ENCODE measurements at regions not wholly inside any gene's neighbourhood (a gene's known extent, or its start where the extent isn't known, plus 50 kb on each side); places are given as distances from the start of the nearest gene placed in this dataset.

DNA sequence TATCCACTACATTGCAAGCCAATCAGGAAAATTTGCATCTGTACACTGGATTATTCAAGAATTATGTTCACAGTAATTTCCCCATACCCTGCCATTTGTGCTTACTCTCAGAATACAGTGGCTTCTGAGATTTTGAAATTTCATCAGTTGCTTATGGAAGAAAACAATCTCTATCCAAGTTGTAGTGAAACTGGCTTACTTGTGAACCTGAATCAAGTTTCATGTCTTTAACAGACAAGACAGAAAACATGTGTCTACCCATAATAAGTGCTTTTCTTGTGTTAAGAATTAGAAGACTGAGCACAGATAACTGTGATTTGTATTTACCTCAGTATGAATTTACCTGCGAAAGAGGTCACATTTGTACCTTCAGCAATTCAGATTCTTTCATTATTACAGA is 672.7 kb upstream of the ADGRL2 start:
- DNase-seq, result no peak

DNA sequence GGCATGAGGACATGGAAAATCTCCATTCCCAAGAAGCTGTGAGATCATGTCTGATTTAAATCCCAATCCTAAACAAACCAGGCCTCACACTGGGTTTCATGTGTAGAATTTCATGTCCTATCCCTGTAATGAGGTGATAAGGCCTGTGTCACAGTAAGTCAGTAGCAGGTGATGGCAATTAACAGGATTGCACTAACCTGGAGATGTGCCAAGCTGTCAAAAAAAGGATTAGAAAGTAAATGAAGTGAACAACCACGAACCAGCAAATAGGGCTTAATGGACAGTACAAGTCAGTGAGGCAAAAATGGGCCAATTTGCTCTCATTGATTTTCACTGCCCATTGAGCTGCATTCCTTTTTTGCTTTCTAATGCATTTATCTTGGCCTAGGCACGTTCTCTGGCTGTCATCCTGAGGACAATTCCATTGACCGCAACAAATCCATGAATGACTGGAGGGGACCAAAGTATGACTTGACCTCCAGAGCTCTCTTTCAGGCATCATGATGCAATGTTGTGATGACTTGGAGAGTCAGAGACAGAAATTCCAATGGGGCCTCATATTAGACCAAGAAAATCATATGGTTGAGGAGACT is 673.6 kb upstream of the ADGRL2 start:
- peak; percentile 12 for DNase-seq

DNA sequence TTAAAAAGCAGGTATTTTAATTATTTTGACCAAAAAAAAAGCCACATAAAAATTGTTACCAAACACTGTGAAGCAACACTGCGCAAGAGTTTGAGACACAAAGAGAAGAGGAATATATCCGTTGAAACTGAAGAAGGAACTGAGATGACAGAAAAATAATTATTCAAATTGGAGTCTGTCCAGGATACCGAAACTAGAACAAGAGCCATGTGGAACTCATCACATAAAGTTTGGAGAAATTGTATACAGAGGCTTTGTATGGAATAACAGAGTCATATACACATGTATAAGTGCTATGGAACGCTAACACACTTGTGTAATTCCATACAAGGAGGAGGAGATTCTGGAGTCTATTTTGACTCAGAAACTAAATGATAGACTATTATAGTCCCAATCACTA is 675.1 kb upstream of the ADGRL2 start:
- DNase-seq, result no peak

DNA sequence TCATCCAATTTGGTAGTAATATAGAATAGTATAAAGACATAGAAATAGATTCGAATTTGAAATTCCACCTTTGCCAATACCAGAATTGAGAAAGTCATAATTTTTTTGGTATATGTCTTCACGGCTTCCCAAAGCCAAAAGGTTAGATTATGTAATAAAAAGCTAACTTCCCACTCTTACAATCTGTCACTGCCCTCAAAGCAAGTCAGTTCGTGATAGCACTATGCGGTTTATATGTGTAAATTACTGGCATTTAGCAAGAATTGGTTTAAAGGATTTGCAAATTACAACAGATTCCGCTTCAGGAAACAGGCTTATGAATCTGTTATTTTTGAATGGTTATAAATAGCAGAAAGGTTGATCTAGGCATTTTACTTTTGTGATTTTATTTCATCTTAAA is 679.4 kb upstream of the ADGRL2 start:
- DNase-seq, result no peak

DNA sequence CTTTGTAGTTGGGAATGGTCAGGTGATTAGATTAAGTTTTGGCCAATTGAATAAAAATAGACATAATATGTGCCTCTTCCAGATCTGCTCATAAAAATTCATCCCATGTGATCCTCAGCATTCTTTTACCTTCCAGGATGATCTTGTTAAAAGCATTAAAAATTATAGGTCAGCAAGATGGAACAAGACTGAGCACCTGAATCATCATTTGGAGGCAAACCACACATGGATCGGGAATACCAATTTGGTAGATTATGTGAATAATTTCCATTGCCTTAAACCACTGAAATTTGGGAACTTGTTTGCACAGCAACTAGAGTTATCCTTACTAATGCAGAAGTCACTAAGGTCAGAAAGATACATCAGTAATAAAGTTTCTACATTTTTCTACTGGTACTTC is 681.4 kb upstream of the ADGRL2 start:
- DNase-seq, result no peak

DNA sequence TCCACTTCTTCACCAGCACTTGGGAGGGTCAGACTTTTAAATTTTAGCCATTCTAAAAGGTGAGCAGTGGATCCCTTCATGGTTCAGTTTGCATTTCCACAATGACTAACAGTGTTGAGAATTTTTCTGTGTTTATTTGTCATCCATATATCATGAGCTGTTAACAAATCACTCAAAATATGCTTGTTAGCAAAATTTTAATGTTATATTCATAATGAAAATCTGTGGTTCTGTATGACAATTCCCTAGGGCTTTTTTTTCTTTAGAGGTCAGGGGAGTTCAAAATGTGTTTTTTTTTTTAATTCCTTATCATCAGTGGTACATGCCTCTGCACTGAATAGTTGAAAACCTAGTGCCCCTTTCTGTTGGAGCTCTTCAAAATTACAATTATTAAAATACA is 682.2 kb upstream of the ADGRL2 start:
- no peak for DNase-seq

DNA sequence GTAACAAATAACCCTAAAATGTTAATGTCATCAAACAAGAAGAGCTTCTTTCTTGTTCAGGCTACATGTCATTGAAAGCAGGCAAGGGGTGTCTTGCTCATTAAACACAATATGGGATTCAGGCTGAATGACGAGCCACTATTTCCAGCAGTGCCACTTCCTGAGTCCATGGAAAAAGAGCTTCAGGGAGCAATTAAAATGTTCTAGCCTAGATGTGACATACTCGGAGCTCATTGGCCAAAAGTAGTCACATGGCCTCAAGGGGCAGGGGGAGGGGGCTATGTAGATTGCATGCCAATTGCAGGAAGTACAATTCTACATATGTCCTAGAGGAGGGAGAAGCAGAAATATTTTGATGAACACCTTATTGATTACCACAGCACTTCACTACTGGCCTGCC is 685.3 kb upstream of the ADGRL2 start:
- DNase-seq, result no peak

DNA sequence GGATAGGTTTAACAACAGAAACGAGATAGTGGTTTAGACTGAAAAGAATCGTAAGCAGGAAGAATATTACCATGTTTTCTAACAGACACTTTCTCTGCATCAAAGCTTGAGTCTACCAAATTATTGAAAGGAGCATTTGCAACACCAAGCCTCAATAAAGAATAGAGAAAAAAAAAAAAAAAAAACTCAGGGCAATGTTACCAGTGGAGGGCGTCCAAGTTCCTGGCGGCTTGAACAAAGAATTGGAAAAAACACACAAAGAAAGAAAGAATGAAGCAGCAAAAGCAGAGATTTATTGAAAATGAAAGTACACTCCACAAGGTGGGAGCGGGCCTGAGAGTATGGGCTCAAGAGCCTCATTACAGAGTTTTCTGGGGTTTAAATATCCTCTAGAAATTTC is 686.5 kb upstream of the ADGRL2 start:
- no peak for DNase-seq

DNA sequence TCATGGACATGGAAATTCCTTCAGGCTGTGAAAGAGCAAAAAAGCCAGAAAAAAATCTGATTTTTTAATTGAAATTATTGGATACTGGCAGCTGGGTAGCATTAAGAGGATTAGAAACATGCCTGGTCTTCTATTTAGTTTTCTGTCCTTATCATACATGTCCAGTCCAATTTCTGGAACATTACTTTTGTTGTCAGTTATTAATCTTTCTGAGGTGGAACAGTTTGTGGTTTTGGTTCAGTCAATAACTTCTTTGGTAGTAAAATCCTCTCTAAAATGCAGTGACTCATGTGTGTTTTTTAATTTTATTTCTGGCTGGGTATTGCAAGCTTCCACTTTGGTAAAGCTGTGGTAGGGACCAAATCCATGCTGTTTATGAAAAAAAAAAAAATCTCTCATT is 687.0 kb upstream of the ADGRL2 start:
- DNase-seq, result no peak

DNA sequence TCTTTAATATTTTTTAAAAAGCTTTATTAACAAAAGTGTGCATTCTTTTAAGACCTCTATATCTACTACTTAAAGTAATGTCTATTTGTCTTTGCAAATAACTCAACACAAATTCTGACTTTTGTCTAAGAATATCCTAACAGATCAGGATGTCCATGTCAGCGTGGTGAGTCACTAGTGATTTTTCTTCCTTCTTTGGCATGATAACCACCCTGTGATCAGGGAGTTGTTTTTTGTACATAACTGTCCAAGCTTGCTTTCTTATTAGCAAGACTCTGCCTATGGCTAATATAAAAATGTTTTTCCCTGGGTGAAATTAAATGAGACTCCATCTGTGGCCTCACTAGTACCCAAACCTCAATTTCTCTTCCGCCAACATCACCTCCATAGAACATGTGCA is 688.9 kb upstream of the ADGRL2 start:
- DNase-seq, result no peak

DNA sequence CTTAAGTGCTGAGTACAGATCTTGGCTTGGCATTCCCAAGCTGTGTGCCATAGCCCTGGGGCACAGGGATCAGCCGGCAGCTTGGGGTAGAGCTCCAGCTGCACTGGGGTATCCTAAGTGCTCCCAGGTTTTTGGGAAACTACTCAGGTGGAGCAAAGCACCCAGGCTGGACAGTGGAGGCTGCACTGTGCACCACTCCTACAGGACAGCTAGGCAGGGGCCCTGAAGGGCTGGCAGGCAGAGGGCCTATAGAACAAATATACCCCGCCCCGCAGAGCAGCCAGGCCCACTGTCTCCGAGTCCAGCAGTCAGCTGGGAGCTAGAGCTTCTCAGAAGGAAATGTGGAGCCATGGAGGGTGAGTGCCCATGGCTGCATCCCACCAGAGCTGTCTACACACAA is 691.7 kb upstream of the ADGRL2 start:
- no peak for DNase-seq

DNA sequence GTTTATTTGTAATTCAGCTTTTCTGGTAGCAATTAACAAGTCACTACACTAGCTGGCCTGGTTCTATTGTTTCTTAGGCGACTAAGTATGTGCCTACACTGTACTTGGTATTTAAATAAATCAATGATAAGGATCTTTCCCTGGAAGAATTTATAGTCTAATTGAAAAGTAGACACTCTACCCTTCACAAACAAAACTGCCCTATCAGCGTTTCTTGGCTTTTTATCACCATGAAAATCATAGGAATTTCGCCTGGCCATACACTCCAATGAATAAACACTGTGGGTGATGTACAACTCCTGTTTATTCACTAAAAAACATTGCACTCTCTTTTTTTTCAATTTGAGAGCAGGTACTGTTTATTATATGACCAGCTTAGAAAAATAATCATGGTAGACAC is 702.9 kb upstream of the ADGRL2 start:
- no peak for DNase-seq

DNA sequence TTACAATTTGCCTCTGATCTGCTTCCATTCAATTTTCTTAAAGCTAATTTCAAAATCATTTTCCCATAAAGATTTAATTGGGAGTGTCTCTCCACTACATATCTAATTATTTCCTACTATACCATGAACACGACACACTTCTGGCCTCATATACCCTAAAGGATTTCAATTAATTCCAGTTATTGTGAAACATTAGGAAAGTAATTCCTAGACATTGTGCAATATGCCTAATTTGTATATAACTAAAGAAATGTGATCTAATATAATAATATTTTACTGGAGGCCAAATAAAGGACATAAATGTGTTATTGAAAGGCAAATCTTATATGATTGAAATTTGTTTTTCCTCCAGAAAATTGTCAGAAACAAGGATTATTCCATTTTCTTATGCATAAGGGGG is 727.2 kb upstream of the ADGRL2 start:
- no peak for DNase-seq

DNA sequence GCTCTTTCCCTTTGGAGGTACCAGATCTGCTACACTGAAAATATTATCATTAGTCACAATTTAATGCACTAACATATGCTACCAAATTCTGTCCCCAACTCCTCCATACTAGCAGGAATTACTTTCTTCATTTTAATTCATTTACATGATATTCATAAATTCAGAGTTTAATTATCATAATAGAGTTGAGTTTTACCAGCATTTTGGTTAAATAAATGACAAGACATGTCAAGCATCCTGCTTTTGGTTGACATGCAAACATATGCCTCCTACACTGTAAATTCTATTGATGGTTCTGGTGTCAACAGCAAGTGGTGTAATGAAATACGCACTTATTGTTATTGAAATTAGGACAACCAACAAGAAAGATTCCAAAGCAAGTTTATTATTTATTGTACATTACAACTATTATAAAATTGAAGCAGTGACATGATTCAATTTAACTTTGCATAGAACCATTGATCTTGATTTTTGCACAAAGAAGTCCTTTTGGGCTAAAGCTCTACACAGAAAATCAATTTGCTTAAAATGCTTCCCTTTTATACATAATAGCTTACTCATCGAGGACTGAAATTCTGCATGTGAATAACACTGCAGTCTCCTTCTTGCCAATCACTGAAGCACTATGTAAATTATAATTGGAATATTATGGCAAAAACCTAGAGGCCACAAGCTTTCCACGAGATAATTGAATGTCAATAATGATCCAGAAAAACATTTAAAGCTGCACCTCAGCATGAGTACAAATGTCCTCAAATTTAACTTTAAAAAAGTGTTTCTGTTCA is 728.6 kb upstream of the ADGRL2 start:
- no peak for DNase-seq

DNA sequence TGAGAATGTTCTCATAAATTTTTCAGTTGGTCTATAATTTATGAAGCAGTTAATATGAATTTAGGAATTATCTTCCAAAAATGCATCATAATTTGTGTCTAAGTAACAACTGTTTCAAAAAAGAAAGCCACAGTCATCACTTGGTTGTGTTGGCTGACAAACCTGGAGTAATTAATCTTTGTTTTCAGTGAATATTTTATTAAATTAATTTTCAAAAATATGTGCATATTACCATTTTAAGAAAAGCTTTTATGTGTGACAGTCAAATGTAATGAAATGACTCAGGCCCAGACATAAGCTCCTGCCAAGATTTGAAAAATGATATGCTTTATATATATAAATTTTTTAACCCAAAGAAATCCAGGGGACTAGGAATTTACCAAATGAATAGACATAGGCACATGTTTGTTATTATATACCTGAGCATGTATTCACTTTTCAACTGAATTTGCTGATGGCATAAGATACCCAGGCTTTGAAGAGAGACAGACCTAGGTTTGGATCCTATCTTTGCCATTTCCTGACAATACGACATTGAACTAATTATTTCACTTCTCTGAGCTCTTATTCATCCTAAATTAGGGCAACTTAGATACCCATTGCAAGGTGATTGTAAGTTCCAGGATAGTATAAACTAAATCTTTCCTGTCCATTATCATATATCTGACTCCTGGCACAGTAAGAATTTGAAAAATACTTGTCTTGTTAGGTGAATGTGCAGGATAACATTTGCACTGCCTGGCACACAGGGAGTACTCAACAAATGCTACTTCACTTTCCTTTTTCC is 729.5 kb upstream of the ADGRL2 start:
- DNase-seq, result no peak

DNA sequence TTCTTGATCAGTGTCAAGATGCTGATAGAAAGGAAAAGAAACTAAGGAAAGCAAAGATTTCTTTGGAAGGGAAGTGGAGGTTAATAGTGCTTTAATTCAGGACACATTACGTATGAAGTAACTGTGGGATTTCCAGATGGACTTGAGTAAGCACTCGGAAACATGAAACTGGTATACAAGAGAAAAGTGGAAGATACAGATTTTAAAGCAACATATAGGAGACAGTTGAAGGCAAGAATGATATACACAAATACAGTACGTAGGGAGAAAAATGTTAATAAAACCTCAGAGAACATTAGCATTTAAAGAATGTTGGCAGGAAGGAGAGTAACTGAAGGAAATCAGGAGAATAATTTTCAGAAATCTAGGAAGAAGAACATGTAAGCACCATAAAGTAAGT is 730.9 kb upstream of the ADGRL2 start:
- DNase-seq, result no peak

DNA sequence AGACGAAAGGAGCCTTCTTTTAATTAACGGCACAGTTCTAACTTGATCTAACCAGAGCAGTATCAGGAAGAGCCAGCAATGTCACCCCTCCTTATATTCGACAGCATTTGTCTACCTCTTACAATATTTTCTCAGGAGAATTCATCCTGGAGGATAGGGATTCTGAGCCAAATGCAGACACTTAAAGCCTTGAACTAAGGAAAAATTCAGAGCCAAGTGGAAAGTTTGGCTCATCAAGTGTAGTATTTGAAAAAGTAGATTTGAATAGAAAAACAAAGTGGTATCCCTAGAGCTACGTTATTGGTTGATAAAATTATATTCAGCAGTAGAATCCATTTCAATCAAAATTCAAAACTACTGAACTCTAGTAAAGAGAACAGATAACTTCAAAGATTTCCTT is 732.0 kb upstream of the ADGRL2 start:
- DNase-seq, result no peak

DNA sequence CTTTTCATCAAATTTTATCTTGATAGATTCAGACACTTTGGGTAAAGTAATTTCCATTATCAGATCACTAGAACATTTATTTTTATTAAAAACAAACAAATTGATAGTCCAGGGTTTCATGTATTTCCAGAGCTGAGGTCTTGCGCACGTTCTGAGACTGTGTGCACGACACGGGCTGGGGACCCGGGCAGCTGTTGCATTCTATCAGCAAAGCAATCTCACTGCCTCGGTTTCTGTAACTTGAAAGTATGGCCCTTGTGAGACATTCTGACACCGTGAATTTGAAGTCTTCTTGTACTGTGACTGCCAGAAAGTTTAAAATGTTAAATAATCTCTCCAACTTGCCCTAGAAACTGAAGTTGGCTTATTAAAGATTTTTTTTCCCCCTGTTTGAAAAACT is 746.9 kb upstream of the ADGRL2 start:
- peak; percentile 19 for DNase-seq

DNA sequence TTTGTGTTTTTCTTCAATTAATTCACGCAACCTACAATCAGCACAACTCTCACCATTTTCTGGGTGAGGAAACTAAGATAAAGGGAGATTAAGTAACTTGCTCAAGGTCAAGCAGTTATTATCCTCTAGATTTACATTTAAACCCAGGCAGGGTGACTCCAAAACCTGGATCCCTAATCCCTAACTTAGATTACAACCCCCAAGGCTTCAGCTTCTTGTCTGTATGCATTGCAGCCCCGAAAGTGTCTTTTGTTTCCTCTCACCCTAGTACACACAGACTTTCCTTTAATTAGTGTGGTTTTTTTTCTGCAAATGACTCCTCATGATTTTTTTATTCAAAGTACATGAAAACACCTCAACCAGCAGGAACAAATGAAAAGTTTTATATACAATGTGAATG is 748.6 kb upstream of the ADGRL2 start:
- DNase-seq, result no peak

DNA sequence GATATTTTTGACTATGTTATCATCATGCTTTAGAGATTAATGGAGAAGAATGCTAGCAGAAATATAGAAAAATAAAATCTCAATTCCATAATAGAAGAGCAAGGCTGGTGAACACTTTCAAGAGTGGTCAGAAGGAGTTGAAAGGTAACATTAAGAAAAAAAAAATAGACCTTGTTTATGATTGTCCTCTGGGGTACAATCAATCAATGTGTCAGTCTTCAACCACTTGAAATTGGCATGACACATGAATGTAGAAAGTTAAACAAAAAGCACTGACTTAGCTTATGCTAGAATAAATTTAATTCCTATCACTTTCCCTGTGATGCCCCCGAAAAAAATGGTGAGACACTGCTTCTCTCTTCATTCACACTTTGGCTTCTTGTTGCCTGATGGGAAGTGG is 750.3 kb upstream of the ADGRL2 start:
- DNase-seq, result no peak

DNA sequence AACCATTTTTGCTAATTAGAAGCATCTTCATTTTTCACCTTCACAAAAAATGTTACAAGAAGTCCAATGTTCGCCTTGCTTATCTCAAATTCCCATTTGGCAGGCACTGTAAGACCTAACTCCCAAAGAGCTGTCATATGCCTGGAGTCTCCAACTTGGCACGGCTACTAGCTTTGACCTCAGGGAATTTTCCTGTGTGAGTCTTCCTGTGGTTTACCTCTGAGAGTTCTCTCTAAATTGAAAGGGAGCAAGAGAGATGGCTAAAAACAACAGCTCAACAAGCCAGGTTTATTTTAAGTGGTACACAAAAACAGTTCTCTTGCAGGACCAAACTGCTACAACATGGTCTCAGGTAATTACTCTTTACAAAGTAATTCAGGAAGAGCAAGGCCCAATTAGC is 756.0 kb upstream of the ADGRL2 start:
- DNase-seq, result no peak

DNA sequence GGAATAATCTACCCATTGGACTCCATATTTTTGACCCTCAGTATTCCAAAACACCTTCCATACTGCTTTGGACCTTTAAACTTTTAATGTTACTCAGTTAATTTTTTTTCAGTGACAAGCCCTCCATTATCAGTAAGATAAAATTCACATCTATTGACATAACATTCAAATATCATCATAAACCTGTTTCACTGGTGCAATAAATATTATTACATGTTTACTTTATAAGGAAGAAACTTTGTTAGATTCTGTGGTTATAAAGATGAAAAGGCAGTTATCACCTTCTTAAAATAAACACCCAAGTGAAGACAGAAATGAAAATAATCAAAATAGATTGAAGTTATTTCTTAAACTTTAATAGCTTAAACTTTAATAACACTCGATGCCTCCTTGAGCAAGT is 758.5 kb upstream of the ADGRL2 start:
- DNase-seq, result no peak

DNA sequence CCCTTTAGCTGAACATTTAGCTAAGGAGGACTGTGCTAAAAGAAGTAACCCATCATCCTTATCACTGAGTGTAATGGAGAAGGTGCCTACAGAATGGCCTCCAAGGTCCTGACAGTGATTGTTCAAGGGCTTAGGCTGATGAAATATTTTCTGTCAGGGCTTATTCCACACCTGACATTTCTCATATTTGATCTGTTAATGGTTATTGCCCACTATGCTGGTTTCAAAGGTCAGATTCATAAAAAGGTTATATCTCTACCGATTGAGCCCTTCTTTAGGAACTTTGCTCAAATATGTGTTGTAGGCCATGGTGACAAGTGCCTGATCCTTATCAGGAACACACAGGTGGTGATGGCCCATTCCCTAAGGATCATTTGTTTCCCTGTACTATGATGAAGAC is 766.4 kb upstream of the ADGRL2 start:
- no peak for DNase-seq

DNA sequence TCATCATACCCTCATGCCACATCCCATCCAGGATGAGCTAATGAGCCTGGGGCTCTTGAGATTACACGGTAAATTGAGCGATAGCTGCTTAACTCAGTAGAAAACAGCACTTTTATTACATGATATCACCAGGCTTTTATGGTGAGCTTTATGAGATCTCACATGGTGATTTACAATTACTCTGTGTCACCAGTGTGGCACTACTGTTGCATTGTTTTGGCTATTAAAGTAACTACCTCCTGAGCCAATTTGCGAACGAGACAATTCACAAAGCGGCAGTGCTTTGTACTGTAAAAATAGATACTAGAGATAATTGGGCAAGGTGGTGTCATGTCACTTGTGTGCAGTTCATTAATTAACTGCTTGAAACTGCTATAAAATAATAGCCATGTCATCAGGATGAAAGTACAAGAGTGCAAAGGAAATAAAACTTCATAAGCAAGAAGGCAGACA is 767.7 kb upstream of the ADGRL2 start:
- no peak for DNase-seq

Measured in right hindlimb (tissue), 1 donor.